ENCODE measurements at regions not wholly inside any gene's neighbourhood (a gene's known extent, or its start where the extent isn't known, plus 50 kb on each side); places are given as distances from the start of the nearest gene placed in this dataset.
A peak's percentile ranks its signal among the peaks of the same experiment; 100 is the strongest.

- no peak for DNase-seq (ENCODE audit: low read depth, low spot score)
These were observed 161.8 kb downstream of the DICER1 start for GRCh38 chr14:94995551-94995950.

GRCh38 chr14:94994245-94994644, 163.1 kb downstream of the DICER1 start:
- no peak for DNase-seq (ENCODE audit: low read depth, low spot score)

- no peak for DNase-seq (ENCODE audit: low read depth, low spot score)
These were observed 165.3 kb downstream of the DICER1 start for GRCh38 chr14:94992046-94992445.

GRCh38 chr14:94989946-94990345, 167.4 kb downstream of the DICER1 start:
- DNase-seq (ENCODE audit: low read depth, low spot score) = no peak

- DNase-seq (ENCODE audit: low read depth, low spot score) = no peak
These were observed 167.9 kb downstream of the DICER1 start for GRCh38 chr14:94989417-94989816.

GRCh38 chr14:94987409-94987808, 169.9 kb downstream of the DICER1 start:
- DNase-seq (ENCODE audit: low read depth, low spot score) = no peak

- no peak for DNase-seq (ENCODE audit: low read depth, low spot score)
These were observed 177.4 kb downstream of the DICER1 start for GRCh38 chr14:94979891-94980290.

- no peak for DNase-seq (ENCODE audit: low read depth, low spot score)
These were observed 180.3 kb downstream of the DICER1 start for GRCh38 chr14:94977016-94977415.

- no peak for DNase-seq (ENCODE audit: low read depth, low spot score)
These were observed 182.0 kb downstream of the DICER1 start for GRCh38 chr14:94975366-94975765.

GRCh38 chr14:94974893-94975292, 182.4 kb downstream of the DICER1 start:
- no peak for DNase-seq (ENCODE audit: low read depth, low spot score)

- DNase-seq (ENCODE audit: low read depth, low spot score) = no peak
These were observed 182.9 kb downstream of the DICER1 start for GRCh38 chr14:94974422-94974821.

- peak; percentile 87 for DNase-seq (ENCODE audit: low read depth, low spot score)
These were observed 185.6 kb downstream of the DICER1 start for GRCh38 chr14:94971750-94972149.

- DNase-seq (ENCODE audit: low read depth, low spot score) = peak; percentile 79
These were observed 186.2 kb downstream of the DICER1 start for GRCh38 chr14:94970941-94971730.

- no peak for DNase-seq (ENCODE audit: low read depth, low spot score)
These were observed 187.6 kb downstream of the DICER1 start for GRCh38 chr14:94969766-94970165.

GRCh38 chr14:94966868-94967267, 190.5 kb downstream of the DICER1 start:
- no peak for DNase-seq (ENCODE audit: low read depth, low spot score)

GRCh38 chr14:94966344-94966743, 191.0 kb downstream of the DICER1 start:
- no peak for DNase-seq (ENCODE audit: low read depth, low spot score)

GRCh38 chr14:94965551-94966313, 191.6 kb downstream of the DICER1 start:
- DNase-seq (ENCODE audit: low read depth, low spot score) = no peak

- DNase-seq (ENCODE audit: low read depth, low spot score) = no peak
These were observed 192.4 kb downstream of the DICER1 start for GRCh38 chr14:94964931-94965330.

- no peak for DNase-seq (ENCODE audit: low read depth, low spot score)
These were observed 193.1 kb downstream of the DICER1 start for GRCh38 chr14:94964181-94964580.

- DNase-seq (ENCODE audit: low read depth, low spot score) = no peak
These were observed 193.1 kb upstream of the GSC start for GRCh38 chr14:94963051-94963450.

- DNase-seq (ENCODE audit: low read depth, low spot score) = no peak
These were observed 192.3 kb upstream of the GSC start for GRCh38 chr14:94962166-94962575.

- no peak for DNase-seq (ENCODE audit: low read depth, low spot score)
These were observed 191.7 kb upstream of the GSC start for GRCh38 chr14:94961386-94962165.
